GM21423 (cell line): ENCODE measurements at regions not wholly inside any gene's neighbourhood (a gene's known extent, or its start where the extent isn't known, plus 50 kb on each side); places are given as distances from the start of the nearest gene placed in this dataset.

Experiments
- ATAC-seq: cut with Tn5 transposase; IDR thresholded peaks from one replicate; pipeline ENCODE4 v1.9.1; 2021; ENCODE audit warnings: mild to moderate bottlenecking, moderate library complexity; ENCODE audit not compliant: unreplicated experiment

GRCh38 chr2:220036431-220036830 is 409.0 kb downstream of the SLC4A3 start:
- no peak for ATAC-seq

- no peak for ATAC-seq
These were observed 412.9 kb downstream of the SLC4A3 start for GRCh38 chr2:220040346-220040745.

- no peak for ATAC-seq
These were observed 414.0 kb downstream of the SLC4A3 start for GRCh38 chr2:220041447-220041846.

- no peak for ATAC-seq
These were observed 415.9 kb downstream of the SLC4A3 start for GRCh38 chr2:220043155-220043989.

- no peak for ATAC-seq
These were observed 416.5 kb downstream of the SLC4A3 start for GRCh38 chr2:220043990-220044335.

GRCh38 chr2:220044383-220044782 is 417.0 kb downstream of the SLC4A3 start:
- no peak for ATAC-seq

- ATAC-seq: no peak
These were observed 419.1 kb downstream of the SLC4A3 start for GRCh38 chr2:220046507-220046906.

- ATAC-seq: no peak
These were observed 424.3 kb downstream of the SLC4A3 start for GRCh38 chr2:220051716-220052115.

- no peak for ATAC-seq
These were observed 426.5 kb downstream of the SLC4A3 start for GRCh38 chr2:220053919-220054318.

GRCh38 chr2:220057391-220057790 is 430.0 kb downstream of the SLC4A3 start:
- no peak for ATAC-seq

- ATAC-seq: no peak
These were observed 430.5 kb downstream of the SLC4A3 start for GRCh38 chr2:220057916-220058315.

GRCh38 chr2:220064111-220065030 is 436.9 kb downstream of the SLC4A3 start:
- ATAC-seq: no peak

GRCh38 chr2:220065581-220065980 is 438.2 kb downstream of the SLC4A3 start:
- ATAC-seq: no peak

- ATAC-seq: no peak
These were observed 441.4 kb downstream of the SLC4A3 start for GRCh38 chr2:220068846-220069245.

GRCh38 chr2:220070349-220070748 is 442.9 kb downstream of the SLC4A3 start:
- ATAC-seq: no peak

GRCh38 chr2:220071696-220072095 is 444.3 kb downstream of the SLC4A3 start:
- no peak for ATAC-seq

GRCh38 chr2:220072669-220073220 is 445.3 kb downstream of the SLC4A3 start:
- ATAC-seq: no peak

- ATAC-seq: no peak
These were observed 448.4 kb downstream of the SLC4A3 start for GRCh38 chr2:220075835-220076234.

- ATAC-seq: no peak
These were observed 449.3 kb downstream of the SLC4A3 start for GRCh38 chr2:220076734-220077133.

- no peak for ATAC-seq
These were observed 450.1 kb downstream of the SLC4A3 start for GRCh38 chr2:220077488-220077887.

- ATAC-seq: no peak
These were observed 451.0 kb downstream of the SLC4A3 start for GRCh38 chr2:220078439-220078838.

- no peak for ATAC-seq
These were observed 452.2 kb downstream of the SLC4A3 start for GRCh38 chr2:220079595-220079994.
